ENCODE measurements at regions not wholly inside any gene's neighbourhood (a gene's known extent, or its start where the extent isn't known, plus 50 kb on each side); places are given as distances from the start of the nearest gene placed in this dataset.
A peak's percentile ranks its signal among the peaks of the same experiment; 100 is the strongest.

DNA sequence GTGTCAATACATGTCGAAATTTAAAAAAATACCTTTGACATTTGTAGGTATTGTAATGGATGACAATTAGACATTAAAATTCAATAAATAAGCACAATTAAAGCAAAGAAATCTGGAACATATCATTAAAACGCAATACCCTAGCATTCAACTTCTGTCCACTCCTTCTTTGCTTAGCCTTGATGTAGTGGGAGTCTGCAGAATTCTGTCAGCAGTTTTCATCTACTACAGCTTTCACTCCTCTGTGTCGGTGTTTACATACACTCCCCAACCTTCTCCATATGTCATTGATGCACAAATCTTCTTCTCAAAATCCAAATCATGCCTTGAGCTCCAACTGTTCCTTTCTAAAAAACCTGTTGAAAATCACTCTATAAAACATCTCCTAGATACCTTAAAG lies 1380.6 kb downstream of the DSC3 start:
- no peak for DNase-seq (ENCODE audit: low read depth)

DNA sequence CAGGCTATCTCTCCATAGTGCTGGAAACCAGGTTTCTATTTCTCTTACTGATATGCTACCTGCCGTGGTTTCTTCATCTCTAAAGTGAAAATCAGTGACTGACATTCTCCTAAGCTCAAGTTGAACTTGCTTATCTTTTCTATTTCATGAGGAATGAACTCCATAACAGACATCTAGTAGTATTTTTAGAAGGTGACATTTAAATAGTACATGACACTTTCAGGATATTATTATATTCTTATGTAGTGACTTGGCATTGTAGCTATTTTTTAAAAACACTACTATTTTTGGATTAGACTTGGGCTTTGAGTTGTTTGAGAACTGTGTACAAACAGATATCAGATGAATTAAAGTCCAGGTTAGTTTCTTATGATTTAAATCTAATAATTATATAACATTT lies 1381.8 kb downstream of the DSC3 start:
- DNase-seq (ENCODE audit: low read depth) = no peak

GRCh38 chr18:29653671-29654215 lies 1388.8 kb downstream of the DSC3 start:
- no peak for DNase-seq (ENCODE audit: low read depth)

- DNase-seq (ENCODE audit: low read depth) = no peak
Measured at GRCh38 chr18:29652797-29653196, 1389.7 kb downstream of the DSC3 start.

DNA sequence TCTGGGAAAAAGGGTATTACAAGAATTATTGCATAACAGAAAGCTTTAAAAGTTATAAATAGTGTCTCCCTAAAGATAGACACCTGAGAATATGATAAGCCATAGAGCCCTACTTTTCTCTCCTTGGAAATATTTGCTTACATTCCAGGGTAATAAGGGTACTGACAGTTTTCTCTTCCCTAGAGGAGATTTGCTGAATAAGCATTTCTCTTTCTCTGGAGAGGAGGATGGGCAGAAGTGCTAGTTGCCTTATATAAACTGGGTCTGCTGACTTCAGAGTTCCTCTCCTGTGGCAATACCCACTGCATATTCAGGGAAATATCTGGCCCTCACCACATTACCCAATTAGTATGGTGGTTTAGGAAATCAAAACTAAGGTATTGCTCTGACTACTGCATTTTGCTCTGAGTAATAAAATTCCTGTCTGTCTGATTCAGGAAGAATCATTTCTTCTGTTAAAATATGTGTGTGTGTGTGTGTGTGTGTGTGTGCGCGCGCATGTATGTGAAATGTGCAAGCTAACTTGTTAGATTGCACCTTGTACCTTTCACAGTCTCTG lies 1391.3 kb downstream of the DSC3 start:
- peak; percentile 23 for DNase-seq (ENCODE audit: low read depth)

DNA sequence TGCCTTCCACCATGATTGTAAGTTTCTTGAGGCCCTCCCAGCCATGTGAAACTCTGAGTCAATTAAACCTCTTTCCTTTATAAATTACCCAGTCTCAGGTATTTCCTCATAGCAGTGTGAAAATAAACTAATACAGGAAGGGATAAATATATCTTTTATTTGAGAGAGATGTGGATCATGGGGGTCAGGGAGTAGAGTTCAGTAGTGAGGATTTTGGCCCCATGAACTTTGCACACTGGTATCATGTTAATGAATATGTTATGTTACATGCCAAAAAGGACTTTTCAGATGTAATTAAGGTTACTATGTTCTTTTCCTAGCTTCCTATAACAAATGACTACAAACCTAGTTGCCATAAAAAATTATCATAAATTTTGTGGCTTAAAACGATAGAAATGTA lies 1393.7 kb downstream of the DSC3 start:
- DNase-seq (ENCODE audit: low read depth) = no peak

DNA sequence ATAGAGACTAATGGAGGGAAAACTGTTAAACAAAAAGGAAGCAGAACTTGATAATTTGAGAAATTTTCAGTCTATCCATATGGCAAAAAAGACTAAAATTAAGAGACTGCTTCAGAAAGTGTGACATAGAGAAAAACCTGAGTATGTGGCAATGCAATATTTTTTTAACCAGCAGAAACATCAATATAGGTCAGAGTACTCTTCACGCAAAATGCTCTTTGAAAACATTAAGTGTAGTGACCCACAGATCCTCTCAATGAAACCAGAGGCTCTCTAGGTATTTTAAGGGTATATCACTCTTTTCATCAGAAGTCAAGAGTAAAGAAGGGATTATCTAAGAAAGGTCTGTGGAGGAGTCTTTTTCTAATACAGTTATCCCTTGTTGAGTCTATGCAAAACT lies 1394.8 kb downstream of the DSC3 start:
- no peak for DNase-seq (ENCODE audit: low read depth)

DNA sequence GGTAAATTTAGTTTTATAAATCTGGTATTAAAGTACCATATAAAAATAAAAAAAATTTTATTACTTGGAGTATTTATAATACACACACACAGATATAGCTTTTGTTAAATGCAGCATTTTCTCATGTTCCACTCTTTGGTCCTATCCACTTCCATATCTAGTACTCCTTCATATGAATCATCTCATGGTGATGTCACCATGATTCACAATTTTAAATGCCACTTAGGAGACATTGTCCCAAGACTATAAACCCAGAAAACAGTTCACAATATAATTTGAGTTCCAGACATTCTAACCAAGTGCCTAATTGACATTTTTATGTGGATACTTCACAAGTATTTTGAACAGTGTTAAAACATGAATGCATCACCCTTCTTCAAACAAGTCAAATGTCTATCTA lies 1398.3 kb downstream of the DSC3 start:
- DNase-seq (ENCODE audit: low read depth) = no peak

DNA sequence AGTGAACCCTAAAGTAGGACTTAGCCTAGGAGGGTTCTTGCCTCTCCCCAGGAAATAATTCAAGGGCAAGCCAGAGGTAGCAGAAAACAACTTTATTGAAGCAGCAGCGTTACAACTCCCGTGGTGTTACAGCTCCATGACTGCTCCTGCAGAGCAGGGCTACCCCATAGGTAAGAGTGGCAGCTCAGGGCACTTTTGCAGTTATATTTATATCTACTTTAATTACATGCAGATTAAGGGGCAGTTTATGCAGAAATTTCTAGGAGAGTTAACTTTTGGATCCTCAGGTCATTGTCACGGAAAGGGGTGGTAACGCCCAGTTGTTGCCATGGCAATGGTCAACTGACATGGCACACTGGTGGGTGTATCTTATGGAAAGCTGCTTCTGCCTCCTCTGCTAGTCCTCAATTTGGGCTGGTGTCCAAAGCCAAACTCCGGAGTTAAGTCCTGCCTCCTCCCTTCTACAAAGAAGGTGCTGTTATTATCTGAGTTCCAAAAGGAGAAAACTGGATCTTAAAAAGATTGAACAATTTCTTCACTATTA lies 1413.0 kb downstream of the DSC3 start:
- DNase-seq (ENCODE audit: low read depth) = no peak

GRCh38 chr18:29626094-29626493 lies 1416.4 kb downstream of the DSC3 start:
- DNase-seq (ENCODE audit: low read depth) = no peak

GRCh38 chr18:29616867-29617266 lies 1425.7 kb downstream of the DSC3 start:
- DNase-seq (ENCODE audit: low read depth) = no peak

DNA sequence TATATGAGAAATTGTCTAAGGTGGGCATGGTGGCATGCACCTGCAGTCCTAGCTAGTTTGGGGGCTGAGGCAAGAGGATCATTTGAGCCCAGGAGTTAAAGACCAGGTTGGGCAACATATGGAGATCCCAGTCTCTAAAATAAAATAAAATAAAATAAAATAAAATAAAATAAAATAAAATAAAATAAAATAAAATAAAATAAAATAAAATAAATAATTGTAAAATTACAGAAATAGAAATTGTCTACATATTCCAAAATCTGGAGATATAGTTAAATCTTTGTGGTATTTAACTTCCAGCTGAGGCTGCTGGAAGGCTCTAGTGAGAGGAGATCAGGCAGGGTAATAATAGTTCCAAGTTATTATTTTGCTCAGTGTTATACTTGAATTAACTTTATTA lies 1432.1 kb upstream of the CDH2 start:
- no peak for DNase-seq (ENCODE audit: low read depth)

DNA sequence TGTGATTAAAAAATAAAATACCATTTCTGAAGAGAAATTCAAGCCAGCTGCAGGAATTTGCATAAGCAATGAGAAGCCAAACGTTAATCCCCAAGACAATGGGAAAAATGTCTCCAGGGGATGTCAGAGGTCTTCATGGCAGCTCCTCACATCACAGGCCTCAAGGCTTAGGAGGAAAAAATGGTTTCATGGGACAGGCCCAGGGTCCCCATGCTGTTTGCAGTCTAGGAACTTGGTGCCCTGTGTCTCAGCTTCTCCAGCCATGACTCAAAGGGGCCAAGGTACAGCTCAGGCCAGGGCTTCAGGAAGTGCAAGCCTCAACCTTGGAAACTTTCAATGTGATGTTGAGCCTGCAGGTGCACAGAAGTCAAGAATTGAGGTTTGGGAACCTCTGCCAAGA lies 1428.4 kb upstream of the CDH2 start:
- DNase-seq (ENCODE audit: low read depth) = no peak

- DNase-seq (ENCODE audit: low read depth) = no peak
Measured at GRCh38 chr18:29596959-29597358, 1420.0 kb upstream of the CDH2 start.

GRCh38 chr18:29594493-29594892 lies 1417.6 kb upstream of the CDH2 start:
- no peak for DNase-seq (ENCODE audit: low read depth)

DNA sequence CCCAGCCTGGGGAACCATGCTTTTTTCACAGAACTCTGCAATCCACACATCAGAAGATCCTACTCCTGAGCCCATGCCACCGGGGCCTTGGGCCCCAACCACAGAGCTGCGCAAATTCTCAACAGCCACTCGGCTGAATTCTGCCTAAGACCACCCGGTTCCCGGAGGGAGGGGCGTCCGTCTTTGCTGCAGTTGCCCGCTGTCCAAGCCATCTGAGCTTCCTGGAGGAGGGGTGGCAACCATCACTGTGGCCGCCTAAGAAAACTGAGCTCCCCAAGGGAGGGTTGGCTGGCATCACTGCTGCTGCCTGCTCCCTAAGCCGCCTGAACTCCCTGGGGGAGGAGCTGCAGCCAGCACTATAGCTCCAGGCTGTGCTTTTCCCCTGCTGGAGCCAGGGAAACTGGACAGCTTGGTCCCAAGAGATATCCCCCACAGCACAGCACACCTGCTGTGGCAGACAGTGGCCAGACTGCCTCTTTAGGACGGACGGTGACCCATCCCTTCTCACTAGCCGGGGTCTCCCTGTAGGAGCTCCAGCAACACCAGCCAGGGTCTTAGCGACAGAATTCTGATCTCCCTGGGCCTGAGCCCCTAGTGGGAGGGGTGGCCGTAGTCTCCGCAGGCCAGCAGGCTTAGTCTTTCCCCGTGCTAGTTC lies 1411.6 kb upstream of the CDH2 start:
- no peak for DNase-seq (ENCODE audit: low read depth)

DNA sequence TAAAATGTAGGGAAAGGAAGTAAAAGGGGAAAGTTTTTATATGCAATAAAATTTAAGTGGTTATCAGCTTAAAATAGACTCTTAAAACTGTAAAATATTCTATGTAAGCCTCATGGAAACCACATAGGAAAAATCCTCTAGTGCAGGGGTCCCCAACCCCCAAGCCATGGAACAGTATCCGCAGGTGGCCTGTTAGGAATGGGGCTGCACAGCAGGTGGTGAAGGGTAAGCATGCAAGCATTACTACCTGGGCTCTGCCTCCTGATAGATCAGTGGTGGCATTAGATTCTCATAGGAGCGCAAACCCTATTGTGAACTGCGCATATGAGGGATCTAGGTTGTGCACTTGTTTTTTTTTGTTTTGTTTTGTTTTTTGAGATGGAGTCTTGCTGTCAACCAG lies 1409.3 kb upstream of the CDH2 start:
- no peak for DNase-seq (ENCODE audit: low read depth)

GRCh38 chr18:29560270-29560669 lies 1383.3 kb upstream of the CDH2 start:
- DNase-seq (ENCODE audit: low read depth) = no peak

DNA sequence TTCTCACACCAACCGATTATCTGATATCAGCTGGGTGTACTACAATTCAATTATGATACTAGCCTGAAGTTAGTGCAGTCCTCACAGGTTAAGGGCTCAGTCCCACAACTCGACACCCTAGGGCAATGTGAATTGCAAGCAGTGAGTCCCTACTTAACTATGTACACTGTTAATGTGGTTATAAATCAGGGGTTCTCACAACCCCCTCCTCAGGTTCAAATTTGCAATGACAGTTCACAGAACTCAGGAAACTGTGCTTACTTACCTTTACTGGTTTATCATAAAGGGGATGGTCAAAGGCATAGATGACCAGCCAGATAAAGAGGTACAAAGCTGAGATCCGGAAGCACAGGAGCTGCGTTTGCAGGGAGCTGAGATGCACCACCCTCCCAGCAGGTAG lies 1379.1 kb upstream of the CDH2 start:
- no peak for DNase-seq (ENCODE audit: low read depth)

DNA sequence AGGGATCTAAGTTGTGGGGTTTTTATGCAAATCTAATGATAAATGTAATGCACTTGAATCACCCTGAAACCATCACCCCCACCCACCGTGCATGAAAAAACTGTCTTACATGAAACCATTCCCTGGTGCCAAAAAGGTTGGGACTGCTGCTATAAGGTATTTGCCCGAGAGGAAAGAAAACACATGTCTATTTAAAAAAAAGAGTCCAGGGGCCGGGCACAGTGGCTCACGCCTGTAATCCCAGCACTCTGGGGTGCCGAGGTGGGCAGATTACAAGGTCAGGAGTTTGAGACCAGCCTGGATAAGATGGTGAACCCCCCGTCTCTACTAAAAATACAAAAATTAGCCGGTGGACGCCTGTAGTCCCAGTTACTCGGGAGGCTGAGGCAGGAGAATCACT lies 1372.8 kb upstream of the CDH2 start:
- no peak for DNase-seq (ENCODE audit: low read depth)

GRCh38 chr18:29547626-29548025 lies 1370.7 kb upstream of the CDH2 start:
- DNase-seq (ENCODE audit: low read depth) = no peak

GRCh38 chr18:29540548-29540947 lies 1363.6 kb upstream of the CDH2 start:
- no peak for DNase-seq (ENCODE audit: low read depth)

- DNase-seq (ENCODE audit: low read depth) = no peak
Measured at GRCh38 chr18:29531746-29532145, 1354.8 kb upstream of the CDH2 start.

GRCh38 chr18:29523371-29523770 lies 1346.4 kb upstream of the CDH2 start:
- no peak for DNase-seq (ENCODE audit: low read depth)

Data from non-pigmented ciliary epithelial cell (primary cell).